Renal cortical epithelial cell (primary cell): ENCODE measurements at regions not wholly inside any gene's neighbourhood (a gene's known extent, or its start where the extent isn't known, plus 50 kb on each side); places are given as distances from the start of the nearest gene placed in this dataset.
A peak's percentile ranks its signal among the peaks of the same experiment; 100 is the strongest.

Experiments
- DNase-seq: peaks from one replicate; pipeline ENCODE4 v3.0.0-alpha.2; 2011; ENCODE audit warnings: low read depth

GRCh38 chr6:75546381-75546780, 52.8 kb upstream of the FILIP1 start:
- peak; percentile 42 for DNase-seq

- DNase-seq = peak; percentile 59
Measured at GRCh38 chr6:75550544-75551167, 51.0 kb upstream of the SENP6 start.

- no peak for DNase-seq
Measured at GRCh38 chr6:75551367-75551952, 50.2 kb upstream of the SENP6 start.
